Fibroblast of lung (primary cell): ENCODE measurements at regions not wholly inside any gene's neighbourhood (a gene's known extent, or its start where the extent isn't known, plus 50 kb on each side); places are given as distances from the start of the nearest gene placed in this dataset.

Experiments used
- CTCF ChIP-seq, 2 donors: IDR thresholded peaks in 1 of 2; conservative IDR thresholded peaks in 1 of 2; 1 replicate in 1 of 2; 2 replicates in 1 of 2; pipeline ENCODE4 v1.5.1; 2011 to 2012; ENCODE audit warnings: low read length in 2 of 2, control low read depth in 1 of 2, inconsistent platforms in 1 of 2, low read depth in 1 of 2, mild to moderate bottlenecking in 1 of 2
- EZH2 ChIP-seq: IDR thresholded peaks from 2 replicates; pipeline ENCODE4 v1.5.1; 2012; ENCODE audit warnings: low read length, control low read depth, mild to moderate bottlenecking; ENCODE audit errors: missing control alignments

GRCh38 chr7:136605532-136606329, 262.7 kb upstream of the CHRM2 start:
- TF ChIP-seq CTCF (conservative IDR thresholded peaks at IDR 0.05 in 1 of 2, IDR thresholded peaks at IDR 0.05 in 1 of 2; ENCODE audit: low read depth in 1 of 2, low read length in 2 of 2), result no peak
- TF ChIP-seq EZH2, result no peak
